ENCODE measurements at regions not wholly inside any gene's neighbourhood (a gene's known extent, or its start where the extent isn't known, plus 50 kb on each side); places are given as distances from the start of the nearest gene placed in this dataset.

DNA sequence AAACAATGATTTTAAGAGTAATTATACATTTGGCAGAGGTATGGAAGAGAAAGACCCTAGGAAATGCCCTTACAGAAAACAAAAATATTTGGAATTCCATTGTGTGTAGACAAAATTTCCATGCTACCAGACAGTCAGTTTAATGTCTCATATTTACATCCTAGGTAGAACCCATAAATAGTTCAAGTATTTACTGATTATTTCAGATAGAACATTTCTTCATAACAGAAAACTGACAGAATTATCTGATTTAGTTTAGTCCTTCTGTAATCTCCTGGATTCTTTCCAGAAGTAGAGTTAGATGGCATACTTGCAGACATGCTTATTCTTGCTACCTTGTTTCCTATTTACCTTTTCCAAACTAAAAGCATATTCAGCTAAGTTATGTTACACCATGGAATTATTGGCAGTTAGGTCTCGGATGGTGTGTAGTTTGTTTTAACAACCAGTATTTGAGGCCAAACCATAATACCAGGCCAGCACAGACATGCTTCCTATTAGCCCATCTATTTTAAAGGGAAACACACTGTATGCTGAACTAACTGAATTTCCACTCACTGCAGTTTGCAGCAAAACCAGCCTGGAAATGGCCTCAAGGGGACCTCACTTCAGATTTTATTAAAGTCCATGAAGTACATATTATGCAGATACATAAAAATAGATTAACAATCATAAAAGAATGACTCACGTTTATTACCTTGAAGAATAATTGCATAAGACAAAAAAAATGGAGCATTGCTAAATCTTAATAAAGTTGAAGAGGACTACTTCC lies 126.6 kb upstream of the LRIG3 start (continued):
- TF ChIP-seq, protein P1, sequence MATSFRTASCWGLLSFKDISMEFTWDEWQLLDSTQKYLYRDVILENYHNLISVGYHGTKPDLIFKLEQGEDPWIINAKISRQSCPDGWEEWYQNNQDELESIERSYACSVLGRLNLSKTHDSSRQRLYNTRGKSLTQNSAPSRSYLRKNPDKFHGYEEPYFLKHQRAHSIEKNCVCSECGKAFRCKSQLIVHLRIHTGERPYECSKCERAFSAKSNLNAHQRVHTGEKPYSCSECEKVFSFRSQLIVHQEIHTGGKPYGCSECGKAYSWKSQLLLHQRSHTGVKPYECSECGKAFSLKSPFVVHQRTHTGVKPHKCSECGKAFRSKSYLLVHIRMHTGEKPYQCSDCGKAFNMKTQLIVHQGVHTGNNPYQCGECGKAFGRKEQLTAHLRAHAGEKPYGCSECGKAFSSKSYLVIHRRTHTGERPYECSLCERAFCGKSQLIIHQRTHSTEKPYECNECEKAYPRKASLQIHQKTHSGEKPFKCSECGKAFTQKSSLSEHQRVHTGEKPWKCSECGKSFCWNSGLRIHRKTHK (tag by site-specific recombination; IDR thresholded peaks at IDR 0.05) = no peak
- TF ChIP-seq ZNF366 (tag by site-specific recombination; conservative IDR thresholded peaks at IDR 0.05) (no peak), ZNF248 (tag by site-specific recombination; IDR thresholded peaks at IDR 0.05) (no peak), WT1 (tag by site-specific recombination; IDR thresholded peaks at IDR 0.05) (no peak), ZNF133 (tag by site-specific recombination; IDR thresholded peaks at IDR 0.05) (no peak), ZNF48 (tag by site-specific recombination; IDR thresholded peaks at IDR 0.05) (no peak), ZNF24 (tag by site-specific recombination; IDR thresholded peaks at IDR 0.05) (no peak)

DNA sequence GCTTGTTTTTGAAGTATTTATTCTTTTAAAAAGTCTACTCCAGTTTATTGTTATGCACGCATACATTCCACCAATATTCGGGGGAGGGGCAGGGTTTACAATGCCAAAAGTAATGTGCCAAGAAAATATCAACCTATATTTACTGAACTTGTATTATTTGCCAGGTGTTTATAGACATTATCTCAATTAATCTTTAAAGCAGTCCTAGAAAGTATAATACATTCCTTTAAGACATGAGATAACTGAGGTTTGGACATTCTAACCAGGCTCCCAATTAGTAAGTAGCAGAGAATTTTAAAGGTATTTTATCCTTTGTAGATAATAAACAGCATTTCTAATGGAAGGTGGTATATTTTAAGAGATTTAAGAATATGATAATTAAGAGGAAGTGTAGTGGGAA lies 124.5 kb upstream of the LRIG3 start:
- TF ChIP-seq BCL11A (tag by site-specific recombination; IDR thresholded peaks at IDR 0.05; ENCODE audit: low read depth) (no peak), ZNF37A (tag by site-specific recombination; IDR thresholded peaks at IDR 0.05) (no peak), ZNF664 (tag by site-specific recombination; IDR thresholded peaks at IDR 0.05) (no peak), ZNF776 (tag by site-specific recombination; IDR thresholded peaks at IDR 0.05; ENCODE audit: borderline replicate concordance) (no peak), PRDM1 (tag by site-specific recombination; IDR thresholded peaks at IDR 0.05) (no peak), ZNF132 (tag by site-specific recombination; IDR thresholded peaks at IDR 0.05; ENCODE audit: borderline replicate concordance) (no peak), ZNF529 (tag by site-specific recombination; IDR thresholded peaks at IDR 0.05; ENCODE audit: insufficient replicate concordance) (no peak), HOXA7 (CRISPR knock-in tag; IDR thresholded peaks at IDR 0.05; ENCODE audit: borderline replicate concordance) (no peak), ZNF596 (tag by site-specific recombination; IDR thresholded peaks at IDR 0.05) (no peak), ZNF138 (tag by site-specific recombination; IDR thresholded peaks at IDR 0.05; ENCODE audit: borderline replicate concordance) (no peak)
- TF ChIP-seq, protein P2, sequence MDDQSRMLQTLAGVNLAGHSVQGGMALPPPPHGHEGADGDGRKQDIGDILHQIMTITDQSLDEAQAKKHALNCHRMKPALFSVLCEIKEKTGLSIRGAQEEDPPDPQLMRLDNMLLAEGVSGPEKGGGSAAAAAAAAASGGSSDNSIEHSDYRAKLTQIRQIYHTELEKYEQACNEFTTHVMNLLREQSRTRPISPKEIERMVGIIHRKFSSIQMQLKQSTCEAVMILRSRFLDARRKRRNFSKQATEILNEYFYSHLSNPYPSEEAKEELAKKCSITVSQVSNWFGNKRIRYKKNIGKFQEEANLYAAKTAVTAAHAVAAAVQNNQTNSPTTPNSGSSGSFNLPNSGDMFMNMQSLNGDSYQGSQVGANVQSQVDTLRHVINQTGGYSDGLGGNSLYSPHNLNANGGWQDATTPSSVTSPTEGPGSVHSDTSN (CRISPR knock-in tag; IDR thresholded peaks at IDR 0.05) = no peak
- TF ChIP-seq, protein P3, sequence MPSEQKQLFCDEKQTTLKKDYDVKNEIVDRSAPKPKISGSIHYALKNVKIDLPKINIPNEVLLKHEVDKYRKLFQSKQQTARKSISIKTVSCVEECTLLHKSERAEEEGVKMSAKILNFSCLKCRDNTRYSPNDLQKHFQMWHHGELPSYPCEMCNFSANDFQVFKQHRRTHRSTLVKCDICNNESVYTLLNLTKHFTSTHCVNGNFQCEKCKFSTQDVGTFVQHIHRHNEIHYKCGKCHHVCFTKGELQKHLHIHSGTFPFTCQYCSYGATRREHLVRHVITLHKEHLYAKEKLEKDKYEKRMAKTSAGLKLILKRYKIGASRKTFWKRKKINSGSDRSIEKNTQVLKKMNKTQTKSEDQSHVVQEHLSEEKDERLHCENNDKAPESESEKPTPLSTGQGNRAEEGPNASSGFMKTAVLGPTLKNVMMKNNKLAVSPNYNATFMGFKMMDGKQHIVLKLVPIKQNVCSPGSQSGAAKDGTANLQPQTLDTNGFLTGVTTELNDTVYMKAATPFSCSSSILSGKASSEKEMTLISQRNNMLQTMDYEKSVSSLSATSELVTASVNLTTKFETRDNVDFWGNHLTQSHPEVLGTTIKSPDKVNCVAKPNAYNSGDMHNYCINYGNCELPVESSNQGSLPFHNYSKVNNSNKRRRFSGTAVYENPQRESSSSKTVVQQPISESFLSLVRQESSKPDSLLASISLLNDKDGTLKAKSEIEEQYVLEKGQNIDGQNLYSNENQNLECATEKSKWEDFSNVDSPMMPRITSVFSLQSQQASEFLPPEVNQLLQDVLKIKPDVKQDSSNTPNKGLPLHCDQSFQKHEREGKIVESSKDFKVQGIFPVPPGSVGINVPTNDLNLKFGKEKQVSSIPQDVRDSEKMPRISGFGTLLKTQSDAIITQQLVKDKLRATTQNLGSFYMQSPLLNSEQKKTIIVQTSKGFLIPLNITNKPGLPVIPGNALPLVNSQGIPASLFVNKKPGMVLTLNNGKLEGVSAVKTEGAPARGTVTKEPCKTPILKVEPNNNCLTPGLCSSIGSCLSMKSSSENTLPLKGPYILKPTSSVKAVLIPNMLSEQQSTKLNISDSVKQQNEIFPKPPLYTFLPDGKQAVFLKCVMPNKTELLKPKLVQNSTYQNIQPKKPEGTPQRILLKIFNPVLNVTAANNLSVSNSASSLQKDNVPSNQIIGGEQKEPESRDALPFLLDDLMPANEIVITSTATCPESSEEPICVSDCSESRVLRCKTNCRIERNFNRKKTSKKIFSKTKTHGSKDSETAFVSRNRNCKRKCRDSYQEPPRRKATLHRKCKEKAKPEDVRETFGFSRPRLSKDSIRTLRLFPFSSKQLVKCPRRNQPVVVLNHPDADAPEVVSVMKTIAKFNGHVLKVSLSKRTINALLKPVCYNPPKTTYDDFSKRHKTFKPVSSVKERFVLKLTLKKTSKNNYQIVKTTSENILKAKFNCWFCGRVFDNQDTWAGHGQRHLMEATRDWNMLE (tag by site-specific recombination; conservative IDR thresholded peaks at IDR 0.05; ENCODE audit: low read depth) = no peak
- POLR2A ChIA-PET = no interaction called here
- Histone ChIP-seq H3K27ac (ENCODE audit: extremely low read depth, low read depth, low read length) (no peak overlapping the region), H3K36me3 (ENCODE audit: control insufficient read depth in 2 of 2, insufficient read depth in 1 of 2, low read length in 2 of 2) (no peaks in the 10 kb centered on the region), H3K4me1 (ENCODE audit: control insufficient read depth, insufficient read depth, low read length) (peaks cover 15% of the 10 kb centered on the region), H3K4me3 (ENCODE audit: low read depth, low read length) (no peak overlapping the region), H3K9me3 (ENCODE audit: control insufficient read depth, insufficient read depth, low read depth, low read length) (no peaks in the 10 kb centered on the region)
- CTCF ChIA-PET = interaction anchor here (0.6 kb wide), 1 partner anchor 111 kb away, joined by 4 read pairs; no protein-coding TSS in a partner anchor
